GM18868 (cell line): ENCODE measurements at regions not wholly inside any gene's neighbourhood (a gene's known extent, or its start where the extent isn't known, plus 50 kb on each side); places are given as distances from the start of the nearest gene placed in this dataset.

Experiments
- ATAC-seq: cut with Tn5 transposase; IDR thresholded peaks from one replicate; pipeline ENCODE4 v1.9.1; 2021; ENCODE audit warnings: mild to moderate bottlenecking, moderate library complexity; ENCODE audit not compliant: unreplicated experiment

- peak; percentile 87 for ATAC-seq
These were observed 64.2 kb downstream of the RBM43 start for GRCh38 chr2:151197184-151198108.

- ATAC-seq = no peak
These were observed 68.1 kb downstream of the RBM43 start for GRCh38 chr2:151193576-151193975.

- ATAC-seq = no peak
These were observed 69.0 kb downstream of the RBM43 start for GRCh38 chr2:151192681-151193080.

GRCh38 chr2:151191001-151191400 lies 70.7 kb downstream of the RBM43 start:
- ATAC-seq = no peak

GRCh38 chr2:151189125-151189524 lies 72.5 kb downstream of the RBM43 start:
- ATAC-seq = no peak

- ATAC-seq = no peak
These were observed 75.7 kb downstream of the RBM43 start for GRCh38 chr2:151186011-151186410.

GRCh38 chr2:151182899-151183809 lies 78.5 kb downstream of the RBM43 start:
- no peak for ATAC-seq

GRCh38 chr2:151182396-151182795 lies 79.3 kb downstream of the RBM43 start:
- ATAC-seq = no peak

- no peak for ATAC-seq
These were observed 80.1 kb downstream of the RBM43 start for GRCh38 chr2:151181524-151181923.

- no peak for ATAC-seq
These were observed 81.5 kb downstream of the RBM43 start for GRCh38 chr2:151180123-151180522.

GRCh38 chr2:151178207-151178606 lies 83.5 kb downstream of the RBM43 start:
- ATAC-seq = no peak

GRCh38 chr2:151177756-151178155 lies 83.9 kb downstream of the RBM43 start:
- no peak for ATAC-seq

- no peak for ATAC-seq
These were observed 85.0 kb downstream of the RBM43 start for GRCh38 chr2:151176661-151177060.

- no peak for ATAC-seq
These were observed 85.8 kb downstream of the RBM43 start for GRCh38 chr2:151175864-151176263.

- ATAC-seq = no peak
These were observed 87.5 kb downstream of the RBM43 start for GRCh38 chr2:151174127-151174526.

GRCh38 chr2:151171186-151171585 lies 90.5 kb downstream of the RBM43 start:
- ATAC-seq = no peak

GRCh38 chr2:151166410-151166809 lies 95.3 kb downstream of the RBM43 start:
- ATAC-seq = no peak

- no peak for ATAC-seq
These were observed 96.5 kb downstream of the RBM43 start for GRCh38 chr2:151165105-151165684.

- ATAC-seq = no peak
These were observed 99.7 kb downstream of the RBM43 start for GRCh38 chr2:151161821-151162551.

- ATAC-seq = no peak
These were observed 102.5 kb downstream of the RBM43 start for GRCh38 chr2:151159109-151159662.
